CD8-positive, alpha-beta memory T cell (primary cell): ENCODE measurements at regions not wholly inside any gene's neighbourhood (a gene's known extent, or its start where the extent isn't known, plus 50 kb on each side); places are given as distances from the start of the nearest gene placed in this dataset.

Experiments
- CTCF ChIA-PET: fragments of 350-600 bp; sonication (Branson Sonifier 250); formaldehyde crosslinking; loops from one replicate; lab custom pipeline; 2021; ENCODE audit warnings: antibody characterized with exemption; lab: Charles Lee
- POLR2A ChIA-PET: fragments of 350-600 bp; sonication (Branson Sonifier 250); formaldehyde crosslinking; loops from one replicate; lab custom pipeline; 2021; ENCODE audit warnings: antibody characterized with exemption; lab: Charles Lee
- DNase-seq, 5 donors: peaks; one replicate each; pipeline versions ENCODE4 v3.0.0 to v3.0.0-alpha.2; 2020 to 2022; ENCODE audit warnings: mixed read lengths in 1 of 5
- H3K27ac ChIP-seq: one replicate; pipeline ENCODE4 v1.7.0; 2013; ENCODE audit warnings: low read depth, mild to moderate bottlenecking, low read length, moderate library complexity
- H3K27me3 ChIP-seq: 2 replicates; pipeline ENCODE4 v1.7.0; 2013; ENCODE audit warnings: low read length, mild to moderate bottlenecking; ENCODE audit not compliant: insufficient read depth, poor library complexity, severe bottlenecking
- H3K36me3 ChIP-seq: 2 replicates; pipeline ENCODE4 v1.7.0; 2013; ENCODE audit warnings: mild to moderate bottlenecking, low read length, moderate library complexity; ENCODE audit not compliant: insufficient read depth
- H3K4me1 ChIP-seq: 2 replicates; pipeline ENCODE4 v1.7.0; 2013; ENCODE audit warnings: mild to moderate bottlenecking, low read length, moderate library complexity; ENCODE audit not compliant: insufficient read depth
- H3K4me3 ChIP-seq: 2 replicates; pipeline ENCODE4 v1.7.0; 2013; ENCODE audit warnings: mild to moderate bottlenecking, low read length
- H3K9me3 ChIP-seq: 2 replicates; pipeline ENCODE4 v1.7.0; 2013; ENCODE audit warnings: mild to moderate bottlenecking, low read length
- H3K27ac Mint-ChIP-seq, 8 donors: one replicate each; pipeline ENCODE4 v1.8.0; 2020 to 2021; ENCODE audit warnings: mixed read lengths in 8 of 8, mild to moderate bottlenecking in 6 of 8, inconsistent platforms in 3 of 8, moderate library complexity in 3 of 8
- H3K27me3 Mint-ChIP-seq, 2 donors: one replicate each; pipeline ENCODE4 v1.8.0; 2020 to 2021; ENCODE audit warnings: mixed read lengths in 2 of 2, mild to moderate bottlenecking in 1 of 2, moderate library complexity in 1 of 2
- H3K36me3 Mint-ChIP-seq, 3 donors: one replicate each; pipeline ENCODE4 v1.8.0; 2020 to 2021; ENCODE audit warnings: mixed read lengths in 3 of 3, inconsistent platforms in 1 of 3, mild to moderate bottlenecking in 1 of 3
- H3K4me1 Mint-ChIP-seq, 3 donors: one replicate each; pipeline ENCODE4 v1.8.0; 2020 to 2021; ENCODE audit warnings: mixed read lengths in 3 of 3, inconsistent platforms in 1 of 3, mild to moderate bottlenecking in 1 of 3
- H3K4me3 Mint-ChIP-seq, 7 donors: one replicate each; pipeline ENCODE4 v1.8.0; 2020 to 2021; ENCODE audit warnings: mixed read lengths in 7 of 7, mild to moderate bottlenecking in 6 of 7, moderate library complexity in 4 of 7, inconsistent platforms in 2 of 7
- H3K9me3 Mint-ChIP-seq, 5 donors: one replicate each; pipeline ENCODE4 v1.8.0; 2020 to 2022; ENCODE audit warnings: mixed read lengths in 5 of 5, mild to moderate bottlenecking in 3 of 5, moderate library complexity in 2 of 5, inconsistent platforms in 1 of 5

GRCh38 chr18:45320724-45321123 is 294.6 kb upstream of the SLC14A2 start:
- ChIA-PET CTCF (interaction anchor here (0.8 kb wide), 1 partner anchor 9 kb away, joined by 3 read pairs; no protein-coding TSS in a partner anchor), POLR2A (no interaction called here)
- no peak for DNase-seq
- peaks cover 0 to 4% of the 10 kb centered on the region in 2 donors for H3K27me3 Mint-ChIP-seq
- H3K4me1 ChIP-seq = no peaks in the 10 kb centered on the region
- no peaks in the 10 kb centered on the region for H3K36me3 Mint-ChIP-seq
- H3K27ac ChIP-seq = no peak overlapping the region
- no peak overlapping the region for H3K27ac Mint-ChIP-seq
- H3K27me3 ChIP-seq = no peaks in the 10 kb centered on the region
- H3K9me3 ChIP-seq = no peaks in the 10 kb centered on the region
- no peaks in the 10 kb centered on the region for H3K9me3 Mint-ChIP-seq
- H3K4me3 Mint-ChIP-seq = no peak overlapping the region
- H3K4me3 ChIP-seq = no peak overlapping the region
- no peaks in the 10 kb centered on the region for H3K36me3 ChIP-seq
- no peaks in the 10 kb centered on the region for H3K4me1 Mint-ChIP-seq

GRCh38 chr18:45321520-45321919 is 293.8 kb upstream of the SLC14A2 start:
- no peaks in the 10 kb centered on the region for H3K36me3 Mint-ChIP-seq
- no peaks in the 10 kb centered on the region for H3K36me3 ChIP-seq
- ChIA-PET POLR2A (no interaction called here), CTCF (no interaction called here)
- H3K27me3 ChIP-seq = no peaks in the 10 kb centered on the region
- H3K27me3 Mint-ChIP-seq = peaks cover 0 to 4% of the 10 kb centered on the region in 2 donors
- H3K9me3 ChIP-seq = no peaks in the 10 kb centered on the region
- no peak overlapping the region for H3K27ac Mint-ChIP-seq
- H3K4me1 Mint-ChIP-seq = no peaks in the 10 kb centered on the region
- DNase-seq = no peak
- no peak overlapping the region for H3K27ac ChIP-seq
- no peaks in the 10 kb centered on the region for H3K4me1 ChIP-seq
- no peak overlapping the region for H3K4me3 ChIP-seq
- H3K4me3 Mint-ChIP-seq = no peak overlapping the region
- H3K9me3 Mint-ChIP-seq = no peaks in the 10 kb centered on the region

- Mint-ChIP-seq H3K27me3 (peaks cover 1 to 4% of the 10 kb centered on the region in 2 donors), H3K4me1 (no peaks in the 10 kb centered on the region)
- no peaks in the 10 kb centered on the region for H3K9me3 ChIP-seq
These were observed 292.9 kb upstream of the SLC14A2 start for GRCh38 chr18:45322343-45322742.

GRCh38 chr18:45324101-45324494 is 291.2 kb upstream of the SLC14A2 start:
- no peaks in the 10 kb centered on the region for H3K36me3 Mint-ChIP-seq
- no peaks in the 10 kb centered on the region for H3K9me3 ChIP-seq

More at GRCh38 chr18:45322343-45322742, 292.9 kb upstream of the SLC14A2 start:
- H3K9me3 Mint-ChIP-seq = no peaks in the 10 kb centered on the region
- no peaks in the 10 kb centered on the region for H3K36me3 ChIP-seq
- CTCF ChIA-PET = no interaction called here
- POLR2A ChIA-PET = no interaction called here
- no peak for DNase-seq
- H3K27me3 ChIP-seq = no peaks in the 10 kb centered on the region
- H3K27ac Mint-ChIP-seq = no peak overlapping the region
- no peak overlapping the region for H3K27ac ChIP-seq
- no peaks in the 10 kb centered on the region for H3K4me1 ChIP-seq
- no peaks in the 10 kb centered on the region for H3K36me3 Mint-ChIP-seq
- no peak overlapping the region for H3K4me3 Mint-ChIP-seq
- H3K4me3 ChIP-seq = no peak overlapping the region

GRCh38 chr18:45324495-45325113 is 290.7 kb upstream of the SLC14A2 start:
- H3K4me1 Mint-ChIP-seq = no peaks in the 10 kb centered on the region
- ChIA-PET CTCF (no interaction called here), POLR2A (no interaction called here)
- no peaks in the 10 kb centered on the region for H3K4me1 ChIP-seq
- no peak for DNase-seq
- peaks cover 1 to 7% of the 10 kb centered on the region in 2 donors for H3K27me3 Mint-ChIP-seq
- H3K4me3 Mint-ChIP-seq = no peak overlapping the region
- H3K4me3 ChIP-seq = no peak overlapping the region
- no peak overlapping the region for H3K27ac ChIP-seq
- H3K9me3 Mint-ChIP-seq = no peaks in the 10 kb centered on the region
- H3K36me3 ChIP-seq = no peaks in the 10 kb centered on the region
- no peaks in the 10 kb centered on the region for H3K9me3 ChIP-seq
- H3K27me3 ChIP-seq = no peaks in the 10 kb centered on the region
- H3K36me3 Mint-ChIP-seq = no peaks in the 10 kb centered on the region
- no peak overlapping the region for H3K27ac Mint-ChIP-seq

More at GRCh38 chr18:45324101-45324494, 291.2 kb upstream of the SLC14A2 start:
- Histone ChIP-seq H3K4me1 (no peaks in the 10 kb centered on the region), H3K27me3 (no peaks in the 10 kb centered on the region), H3K4me3 (no peak overlapping the region), H3K27ac (no peak overlapping the region), H3K36me3 (no peaks in the 10 kb centered on the region)
- Mint-ChIP-seq H3K9me3 (no peaks in the 10 kb centered on the region), H3K27ac (no peak overlapping the region), H3K4me3 (no peak overlapping the region), H3K27me3 (peaks cover 2 to 7% of the 10 kb centered on the region in 2 donors), H3K4me1 (no peaks in the 10 kb centered on the region)
- no peak for DNase-seq
- ChIA-PET POLR2A (no interaction called here), CTCF (no interaction called here)

- POLR2A ChIA-PET = no interaction called here
These were observed 289.5 kb upstream of the SLC14A2 start for GRCh38 chr18:45325778-45326177.

GRCh38 chr18:45326505-45326904 is 288.8 kb upstream of the SLC14A2 start:
- H3K27me3 Mint-ChIP-seq = peaks cover 1 to 7% of the 10 kb centered on the region in 2 donors
- Histone ChIP-seq H3K27me3 (no peaks in the 10 kb centered on the region), H3K4me3 (no peak overlapping the region), H3K4me1 (no peaks in the 10 kb centered on the region), H3K9me3 (no peaks in the 10 kb centered on the region), H3K27ac (no peak overlapping the region), H3K36me3 (no peaks in the 10 kb centered on the region)
- H3K36me3 Mint-ChIP-seq = no peaks in the 10 kb centered on the region
- no peak overlapping the region for H3K4me3 Mint-ChIP-seq
- no peak for DNase-seq
- H3K27ac Mint-ChIP-seq = no peak overlapping the region
- H3K9me3 Mint-ChIP-seq = no peaks in the 10 kb centered on the region
- ChIA-PET POLR2A (no interaction called here), CTCF (no interaction called here)
- H3K4me1 Mint-ChIP-seq = no peaks in the 10 kb centered on the region

More at GRCh38 chr18:45325778-45326177, 289.5 kb upstream of the SLC14A2 start:
- Histone ChIP-seq H3K27me3 (no peaks in the 10 kb centered on the region), H3K36me3 (no peaks in the 10 kb centered on the region), H3K4me3 (no peak overlapping the region), H3K9me3 (no peaks in the 10 kb centered on the region), H3K27ac (no peak overlapping the region), H3K4me1 (no peaks in the 10 kb centered on the region)
- DNase-seq = no peak
- Mint-ChIP-seq H3K9me3 (no peaks in the 10 kb centered on the region), H3K27ac (no peak overlapping the region), H3K4me3 (no peak overlapping the region), H3K36me3 (no peaks in the 10 kb centered on the region), H3K27me3 (peaks cover 1 to 7% of the 10 kb centered on the region in 2 donors), H3K4me1 (no peaks in the 10 kb centered on the region)
- CTCF ChIA-PET = no interaction called here

- no peak overlapping the region for H3K27ac Mint-ChIP-seq
- POLR2A ChIA-PET = no interaction called here
- DNase-seq = no peak
- no peaks in the 10 kb centered on the region for H3K36me3 ChIP-seq
- no peaks in the 10 kb centered on the region for H3K27me3 ChIP-seq
- no peaks in the 10 kb centered on the region for H3K4me1 Mint-ChIP-seq
- no peak overlapping the region for H3K4me3 ChIP-seq
- H3K9me3 ChIP-seq = no peaks in the 10 kb centered on the region
- H3K9me3 Mint-ChIP-seq = no peaks in the 10 kb centered on the region
- H3K4me3 Mint-ChIP-seq = no peak overlapping the region
- no peaks in the 10 kb centered on the region for H3K36me3 Mint-ChIP-seq
- peaks cover 1 to 7% of the 10 kb centered on the region in 2 donors for H3K27me3 Mint-ChIP-seq
- CTCF ChIA-PET = no interaction called here
- no peak overlapping the region for H3K27ac ChIP-seq
- H3K4me1 ChIP-seq = no peaks in the 10 kb centered on the region
These were observed 287.0 kb upstream of the SLC14A2 start for GRCh38 chr18:45328296-45328695.
